ENCODE measurements at regions not wholly inside any gene's neighbourhood (a gene's known extent, or its start where the extent isn't known, plus 50 kb on each side); places are given as distances from the start of the nearest gene placed in this dataset.

GRCh38 chr20:22841846-22842245 lies 193.3 kb upstream of the SSTR4 start:
- TF ChIP-seq POLR2A (IDR thresholded peaks at IDR 0.05; ENCODE audit: insufficient read depth in 1 of 2, low read depth in 2 of 2, low read length in 2 of 2) (no peak), MYC (CRISPR knock-in tag; IDR thresholded peaks at IDR 0.05; ENCODE audit: borderline replicate concordance) (no peak), ADNP (CRISPR knock-in tag; IDR thresholded peaks at IDR 0.05) (no peak), CTCF (CRISPR knock-in tag; IDR thresholded peaks at IDR 0.05) (no peak), NBN (conservative IDR thresholded peaks at IDR 0.05) (no peak), PBX3 (CRISPR knock-in tag; IDR thresholded peaks at IDR 0.05; ENCODE audit: borderline replicate concordance) (no peak), ZSCAN12 (CRISPR knock-in tag; IDR thresholded peaks at IDR 0.05) (no peak), ZFP36 (IDR thresholded peaks at IDR 0.05; ENCODE audit: borderline replicate concordance, low read depth, low read length, partially characterized antibody) (no peak), FOXK2 (IDR thresholded peaks at IDR 0.05) (no peak), ZNF230 (CRISPR knock-in tag; IDR thresholded peaks at IDR 0.05) (no peak), DDIT3 (CRISPR knock-in tag; IDR thresholded peaks at IDR 0.05) (no peak), RAD21 (CRISPR knock-in tag; IDR thresholded peaks at IDR 0.05) (no peak)

All from HepG2 (cell line).